ENCODE measurements at regions not wholly inside any gene's neighbourhood (a gene's known extent, or its start where the extent isn't known, plus 50 kb on each side); places are given as distances from the start of the nearest gene placed in this dataset.

GRCh38 chr18:70754486-70754885 lies 465.6 kb downstream of the SOCS6 start:
- POLR2A ChIA-PET: no interaction called here
- ATAC-seq (no peak), DNase-seq (ENCODE audit: low read depth, low spot score) (no peak)
- no peaks in the 10 kb centered on the region for H3K27me3 ChIP-seq (ENCODE audit: control insufficient read depth, insufficient read depth, low read length)
- no peak overlapping the region for H3K27ac ChIP-seq (ENCODE audit: low read length)
- no peaks in the 10 kb centered on the region for H3K9me3 ChIP-seq (ENCODE audit: control insufficient read depth, insufficient read depth, low read depth, low read length)
- in situ Hi-C loops (cut with HindIII; ENCODE audit: low pct_unique_long_range_greater_than_20kb, low sequenced_read_pairs): no loop called here
- intact Hi-C loops (cut with micrococcal nuclease; ENCODE audit: unreplicated experiment): no loop called here
- no peaks in the 10 kb centered on the region for H3K4me1 ChIP-seq (ENCODE audit: control insufficient read depth, insufficient read depth, low read length)
- TF ChIP-seq REST (IDR thresholded peaks at IDR 0.05; ENCODE audit: insufficient read depth in 1 of 2, low read depth in 2 of 2, low read length in 1 of 2): no peak
- no peak for TF ChIP-seq POLR2AphosphoS5 (IDR thresholded peaks at IDR 0.05; ENCODE audit: low read depth, low read length)
- no peak for TF ChIP-seq CTCF (IDR thresholded peaks at IDR 0.05)
- no peak for TF ChIP-seq TCF7L2 (IDR thresholded peaks at IDR 0.05; ENCODE audit: low read depth, low read length)
- no peak for TF ChIP-seq SIN3A (IDR thresholded peaks at IDR 0.05; ENCODE audit: borderline replicate concordance, insufficient read depth, low read depth, low read length)
- no peak overlapping the region for H3K4me3 ChIP-seq (ENCODE audit: low read depth in 2 of 2, low read length in 2 of 2)
- no peaks in the 10 kb centered on the region for H3K36me3 ChIP-seq (ENCODE audit: control insufficient read depth, insufficient read depth, low read length)
- CTCF ChIA-PET: no interaction called here
- no TSS peak for BruUV-seq (replicated peaks)

- no peak for ATAC-seq
- H3K4me3 ChIP-seq (ENCODE audit: low read depth in 2 of 2, low read length in 2 of 2): no peak overlapping the region
- H3K27ac ChIP-seq (ENCODE audit: low read length): no peak overlapping the region
- no peaks in the 10 kb centered on the region for H3K4me1 ChIP-seq (ENCODE audit: control insufficient read depth, insufficient read depth, low read length)
- no peaks in the 10 kb centered on the region for H3K36me3 ChIP-seq (ENCODE audit: control insufficient read depth, insufficient read depth, low read length)
- no TSS peak for BruUV-seq (replicated peaks)
- DNase-seq (ENCODE audit: low read depth, low spot score): no peak
- intact Hi-C loops (cut with micrococcal nuclease; ENCODE audit: unreplicated experiment): no loop called here
- ChIA-PET CTCF (no interaction called here), POLR2A (no interaction called here)
- no peaks in the 10 kb centered on the region for H3K27me3 ChIP-seq (ENCODE audit: control insufficient read depth, insufficient read depth, low read length)
- no peaks in the 10 kb centered on the region for H3K9me3 ChIP-seq (ENCODE audit: control insufficient read depth, insufficient read depth, low read depth, low read length)
- in situ Hi-C loops (cut with HindIII; ENCODE audit: low pct_unique_long_range_greater_than_20kb, low sequenced_read_pairs): no loop called here
- TF ChIP-seq POLR2AphosphoS5 (IDR thresholded peaks at IDR 0.05; ENCODE audit: low read depth, low read length) (no peak), REST (IDR thresholded peaks at IDR 0.05; ENCODE audit: insufficient read depth in 1 of 2, low read depth in 2 of 2, low read length in 1 of 2) (no peak), SIN3A (IDR thresholded peaks at IDR 0.05; ENCODE audit: borderline replicate concordance, insufficient read depth, low read depth, low read length) (no peak), TCF7L2 (IDR thresholded peaks at IDR 0.05; ENCODE audit: low read depth, low read length) (no peak)
These were observed 444.1 kb downstream of the SOCS6 start for GRCh38 chr18:70732916-70733315.
